HL-60 (cell line): ENCODE measurements at regions not wholly inside any gene's neighbourhood (a gene's known extent, or its start where the extent isn't known, plus 50 kb on each side); places are given as distances from the start of the nearest gene placed in this dataset.

Experiments used
- DNase-seq, 2 experiments: peaks; one replicate each; pipeline ENCODE4 v3.0.0-alpha.2; 2010 to 2020; ENCODE audit warnings: low read depth in 1 of 2, low spot score in 1 of 2
- H3K27ac ChIP-seq: fragments of 250-450 bp; sonication (Bioruptor Pico); replicated peaks from 2 replicates; pipeline ENCODE4 v1.5.1; 2020; ENCODE audit warnings: mild to moderate bottlenecking, moderate library complexity
- H3K27me3 ChIP-seq: fragments of 250-450 bp; sonication (Bioruptor Pico); 2 replicates; pipeline ENCODE4 v1.5.1; 2021; ENCODE audit warnings: mild to moderate bottlenecking, moderate library complexity; ENCODE audit not compliant: insufficient read depth, poor library complexity, severe bottlenecking
- H3K4me3 ChIP-seq: replicated peaks from 2 replicates; pipeline ENCODE4 v1.5.1; 2011; ENCODE audit warnings: mild to moderate bottlenecking, control low read depth, low read length; ENCODE audit not compliant: insufficient read depth
- CTCF ChIP-seq: IDR thresholded peaks from one replicate; pipeline ENCODE4 v1.5.1; 2011; ENCODE audit warnings: low read length, control low read depth, inconsistent platforms; ENCODE audit not compliant: insufficient read depth
- GABPA ChIP-seq: IDR thresholded peaks from 2 replicates; pipeline ENCODE4 v1.6.1; 2012; ENCODE audit warnings: low read depth
- POLR2AphosphoS5 ChIP-seq: IDR thresholded peaks from 2 replicates; pipeline ENCODE4 v1.6.1; 2012; ENCODE audit warnings: low read depth
- REST ChIP-seq: IDR thresholded peaks from 2 replicates; pipeline ENCODE4 v1.6.1; 2012; ENCODE audit warnings: low read depth; ENCODE audit not compliant: insufficient replicate concordance
- SPI1 ChIP-seq: IDR thresholded peaks from 2 replicates; pipeline ENCODE4 v1.6.1; 2012; ENCODE audit warnings: low read depth, mild to moderate bottlenecking, borderline replicate concordance

GRCh38 chr2:8579485-8580085, 102.3 kb upstream of the ID2 start:
- H3K27ac ChIP-seq, result no peak overlapping the region
- DNase-seq, result no peak
- TF ChIP-seq REST (no peak), SPI1 (no peak), GABPA (no peak), POLR2AphosphoS5 (no peak), CTCF (no peak)
- no peaks in the 10 kb centered on the region for H3K27me3 ChIP-seq
- no peak overlapping the region for H3K4me3 ChIP-seq

- no peak for DNase-seq
- Histone ChIP-seq H3K27me3 (no peaks in the 10 kb centered on the region), H3K27ac (no peak overlapping the region), H3K4me3 (no peak overlapping the region)
- TF ChIP-seq REST, result no peak
- TF ChIP-seq POLR2AphosphoS5, result no peak
- TF ChIP-seq SPI1, result no peak
- no peak for TF ChIP-seq CTCF
- TF ChIP-seq GABPA, result no peak
Observed at GRCh38 chr2:8580316-8581233, 101.3 kb upstream of the ID2 start.

- Histone ChIP-seq H3K4me3 (no peak overlapping the region), H3K27me3 (no peaks in the 10 kb centered on the region), H3K27ac (no peak overlapping the region)
- no peak for DNase-seq
- TF ChIP-seq CTCF (no peak), POLR2AphosphoS5 (no peak), GABPA (no peak), REST (no peak), SPI1 (no peak)
Observed at GRCh38 chr2:8581234-8581561, 100.7 kb upstream of the ID2 start.
